ENCODE measurements at regions not wholly inside any gene's neighbourhood (a gene's known extent, or its start where the extent isn't known, plus 50 kb on each side); places are given as distances from the start of the nearest gene placed in this dataset.

- TF ChIP-seq EP300 (IDR thresholded peaks at IDR 0.05) (no peak), POLR2A (IDR thresholded peaks at IDR 0.05) (no peak), CTCF (IDR thresholded peaks at IDR 0.05) (no peak)
- no peaks in the 10 kb centered on the region for H3K36me3 ChIP-seq
- H3K4me3 ChIP-seq, result no peak overlapping the region
- no peaks in the 10 kb centered on the region for H3K4me1 ChIP-seq (ENCODE audit: insufficient read depth)
- intact Hi-C loops (cut with DNase I), result no loop called here
- H3K9me3 ChIP-seq, result no peaks in the 10 kb centered on the region
- no peak for DNase-seq
- no peak overlapping the region for H3K27ac ChIP-seq
- 82 to 89% (median 86%) methylated on average over 7 of the region's 7 CpGs for WGBS, 3 donors
- H3K27me3 ChIP-seq, result no peaks in the 10 kb centered on the region
These were observed 85.3 kb downstream of the LYZL1 start for GRCh38 chr10:29374162-29374561.

- Histone ChIP-seq H3K9me3 (no peaks in the 10 kb centered on the region), H3K4me3 (no peak overlapping the region), H3K27me3 (no peaks in the 10 kb centered on the region), H3K36me3 (no peaks in the 10 kb centered on the region), H3K4me1 (ENCODE audit: insufficient read depth) (no peaks in the 10 kb centered on the region), H3K27ac (no peak overlapping the region)
- intact Hi-C loops (cut with DNase I), result loop anchor here in 1 of 4 donors (5.0 kb wide), 1 partner anchor 76 kb away; no protein-coding TSS in a partner anchor
- no peak for TF ChIP-seq CTCF (IDR thresholded peaks at IDR 0.05)
- no peak for TF ChIP-seq EP300 (IDR thresholded peaks at IDR 0.05)
- no peak for TF ChIP-seq POLR2A (IDR thresholded peaks at IDR 0.05)
- DNase-seq, result no peak
- WGBS, 3 donors, result 60 to 78% (median 64%) methylated on average over 4 of the region's 4 CpGs
These were observed 87.0 kb downstream of the LYZL1 start for GRCh38 chr10:29375888-29376287.

GRCh38 chr10:29377333-29377961 lies 88.6 kb downstream of the LYZL1 start:
- H3K9me3 ChIP-seq, result no peaks in the 10 kb centered on the region
- DNase-seq, result no peak
- 71 to 75% (median 73%) methylated on average over 10 of the region's 10 CpGs for WGBS, 3 donors
- no peak overlapping the region for H3K27ac ChIP-seq
- no peaks in the 10 kb centered on the region for H3K36me3 ChIP-seq
- H3K27me3 ChIP-seq, result no peaks in the 10 kb centered on the region
- no peaks in the 10 kb centered on the region for H3K4me1 ChIP-seq (ENCODE audit: insufficient read depth)
- intact Hi-C loops (cut with DNase I), result loop anchor here in 1 of 4 donors (5.0 kb wide), 1 partner anchor 75 kb away; no protein-coding TSS in a partner anchor
- no peak overlapping the region for H3K4me3 ChIP-seq
- no peak for TF ChIP-seq POLR2A (IDR thresholded peaks at IDR 0.05)
- TF ChIP-seq EP300 (IDR thresholded peaks at IDR 0.05), result no peak
- peak; percentile 62 to 79 (median 74) for TF ChIP-seq CTCF (IDR thresholded peaks at IDR 0.05)

GRCh38 chr10:29378106-29378505 lies 89.2 kb downstream of the LYZL1 start:
- Histone ChIP-seq H3K9me3 (no peaks in the 10 kb centered on the region), H3K27ac (no peak overlapping the region), H3K4me3 (no peak overlapping the region), H3K4me1 (ENCODE audit: insufficient read depth) (no peaks in the 10 kb centered on the region), H3K27me3 (no peaks in the 10 kb centered on the region), H3K36me3 (no peaks in the 10 kb centered on the region)
- 79 to 90% (median 85%) methylated on average over 7 of the region's 7 CpGs for WGBS, 3 donors
- TF ChIP-seq CTCF (IDR thresholded peaks at IDR 0.05) (no peak), POLR2A (IDR thresholded peaks at IDR 0.05) (no peak), EP300 (IDR thresholded peaks at IDR 0.05) (no peak)
- DNase-seq, result no peak
- intact Hi-C loops (cut with DNase I), result loop anchor here in 1 of 4 donors (5.0 kb wide), 1 partner anchor 74 kb away; no protein-coding TSS in a partner anchor

Measured in ovary (tissue), 7 donors.